Choroid plexus epithelial cell (primary cell): ENCODE measurements at regions not wholly inside any gene's neighbourhood (a gene's known extent, or its start where the extent isn't known, plus 50 kb on each side); places are given as distances from the start of the nearest gene placed in this dataset.

Source experiments
- DNase-seq: peaks from one replicate; pipeline ENCODE4 v3.0.0-alpha.2; 2010; ENCODE audit warnings: low read depth
- H3K4me3 ChIP-seq: 2 replicates; pipeline ENCODE4 v1.5.1; 2011; ENCODE audit warnings: low read depth, mild to moderate bottlenecking, control low read depth, low read length, moderate library complexity
- CTCF ChIP-seq: conservative IDR thresholded peaks from 2 replicates; pipeline ENCODE4 v1.5.1; 2011; ENCODE audit warnings: low read depth, mild to moderate bottlenecking, control low read depth, inconsistent platforms, low read length, moderate library complexity

- no peak for TF ChIP-seq CTCF
- no peak for DNase-seq
- no peak overlapping the region for H3K4me3 ChIP-seq
Observed at GRCh38 chr22:34255042-34255441, 334.8 kb upstream of the LARGE1 start.

GRCh38 chr22:34278121-34278520 lies 357.8 kb upstream of the LARGE1 start:
- H3K4me3 ChIP-seq: no peak overlapping the region
- no peak for TF ChIP-seq CTCF
- DNase-seq: no peak

- DNase-seq: no peak
- TF ChIP-seq CTCF: no peak
- no peak overlapping the region for H3K4me3 ChIP-seq
Observed at GRCh38 chr22:34281738-34282137, 361.5 kb upstream of the LARGE1 start.

- H3K4me3 ChIP-seq: no peak overlapping the region
- DNase-seq: no peak
- no peak for TF ChIP-seq CTCF
Observed at GRCh38 chr22:34283844-34284243, 363.6 kb upstream of the LARGE1 start.

- H3K4me3 ChIP-seq: no peak overlapping the region
- DNase-seq: no peak
- no peak for TF ChIP-seq CTCF
Observed at GRCh38 chr22:34293324-34293723, 373.0 kb upstream of the LARGE1 start.

- no peak overlapping the region for H3K4me3 ChIP-seq
- TF ChIP-seq CTCF: no peak
- DNase-seq: no peak
Observed at GRCh38 chr22:34294476-34294875, 374.2 kb upstream of the LARGE1 start.

GRCh38 chr22:34294986-34295385 lies 374.7 kb upstream of the LARGE1 start:
- no peak for TF ChIP-seq CTCF
- H3K4me3 ChIP-seq: no peak overlapping the region
- no peak for DNase-seq
